ENCODE measurements at regions not wholly inside any gene's neighbourhood (a gene's known extent, or its start where the extent isn't known, plus 50 kb on each side); places are given as distances from the start of the nearest gene placed in this dataset.

GRCh38 chr2:6452702-6453481 is 412.8 kb downstream of the CMPK2 start:
- DNase-seq (ENCODE audit: low read depth, low spot score), result no peak

DNA sequence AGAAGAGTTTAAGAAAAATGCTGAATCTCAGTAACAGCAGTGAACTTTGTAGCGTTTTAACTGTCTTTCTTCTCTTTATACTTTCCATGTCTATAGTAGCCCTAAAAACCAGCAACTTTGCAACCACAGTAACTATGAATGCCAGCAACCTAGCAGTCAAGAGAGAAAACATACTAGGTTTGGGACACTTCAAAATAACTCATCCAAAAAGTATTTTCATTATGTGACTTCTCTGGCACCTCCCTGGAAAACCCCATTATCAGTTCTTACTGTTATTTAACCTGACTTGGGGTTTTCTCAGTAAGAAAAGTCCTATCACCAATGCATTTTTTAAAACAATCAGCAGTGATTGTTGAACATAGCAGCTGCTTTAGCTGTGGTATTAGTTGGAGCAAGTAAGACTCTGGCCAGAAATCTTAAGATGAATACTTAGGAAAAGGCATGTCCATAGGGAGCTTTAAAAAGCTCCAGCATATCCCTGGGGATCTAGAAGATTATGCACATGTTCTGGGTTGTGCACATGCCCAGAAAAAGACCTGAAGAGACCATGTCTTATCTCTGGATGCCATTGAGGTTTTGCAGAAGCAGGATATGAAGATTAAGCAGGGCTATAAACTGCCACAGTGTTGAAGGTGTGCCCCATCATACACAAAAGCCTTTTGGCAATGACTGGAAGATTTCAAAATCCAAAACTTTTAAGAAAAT is 411.3 kb downstream of the CMPK2 start:
- DNase-seq (ENCODE audit: low read depth, low spot score), result no peak

DNA sequence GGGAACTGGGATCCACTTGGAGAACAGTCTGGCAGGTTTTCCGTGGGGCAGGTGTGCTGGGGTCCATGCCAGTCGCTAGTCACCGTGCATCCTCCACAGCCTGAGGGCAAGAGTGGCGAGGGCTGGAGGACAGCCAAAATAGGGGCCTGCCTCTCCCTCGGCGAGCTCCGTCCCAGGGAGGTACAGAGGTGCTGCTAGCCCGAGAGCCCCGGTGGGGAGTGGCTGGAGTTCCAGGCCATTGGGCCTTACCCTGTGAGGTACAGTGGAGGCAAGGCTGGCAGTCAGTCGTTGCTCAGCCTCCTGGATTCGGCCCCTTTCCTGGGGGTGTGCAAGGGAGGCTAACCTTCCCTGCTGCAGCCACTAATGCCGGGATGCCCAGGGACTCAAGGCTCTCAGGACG is 406.6 kb downstream of the CMPK2 start:
- no peak for DNase-seq (ENCODE audit: low read depth, low spot score)

GRCh38 chr2:6470518-6470917 is 395.2 kb downstream of the CMPK2 start:
- DNase-seq (ENCODE audit: low read depth, low spot score), result no peak

DNA sequence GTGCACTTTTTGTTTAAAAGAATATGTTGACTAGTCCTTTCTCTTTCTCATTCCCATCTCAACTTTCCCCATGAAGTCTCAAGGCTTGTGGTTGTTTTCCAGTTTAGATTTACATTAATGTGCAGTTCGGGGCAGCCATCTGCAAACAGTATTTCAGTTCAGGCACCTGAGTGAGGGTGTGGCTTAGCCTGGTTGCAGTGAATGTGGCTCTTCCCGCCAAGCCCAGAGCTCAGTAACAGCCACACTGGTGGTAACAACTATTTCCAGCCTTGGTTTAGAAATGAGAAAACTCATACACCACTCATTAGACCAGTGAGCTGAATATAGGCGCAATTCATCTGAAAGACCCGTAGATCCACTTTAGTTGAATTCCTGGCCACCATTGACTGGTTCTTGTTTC is 394.3 kb downstream of the CMPK2 start:
- no peak for DNase-seq (ENCODE audit: low read depth, low spot score)

DNA sequence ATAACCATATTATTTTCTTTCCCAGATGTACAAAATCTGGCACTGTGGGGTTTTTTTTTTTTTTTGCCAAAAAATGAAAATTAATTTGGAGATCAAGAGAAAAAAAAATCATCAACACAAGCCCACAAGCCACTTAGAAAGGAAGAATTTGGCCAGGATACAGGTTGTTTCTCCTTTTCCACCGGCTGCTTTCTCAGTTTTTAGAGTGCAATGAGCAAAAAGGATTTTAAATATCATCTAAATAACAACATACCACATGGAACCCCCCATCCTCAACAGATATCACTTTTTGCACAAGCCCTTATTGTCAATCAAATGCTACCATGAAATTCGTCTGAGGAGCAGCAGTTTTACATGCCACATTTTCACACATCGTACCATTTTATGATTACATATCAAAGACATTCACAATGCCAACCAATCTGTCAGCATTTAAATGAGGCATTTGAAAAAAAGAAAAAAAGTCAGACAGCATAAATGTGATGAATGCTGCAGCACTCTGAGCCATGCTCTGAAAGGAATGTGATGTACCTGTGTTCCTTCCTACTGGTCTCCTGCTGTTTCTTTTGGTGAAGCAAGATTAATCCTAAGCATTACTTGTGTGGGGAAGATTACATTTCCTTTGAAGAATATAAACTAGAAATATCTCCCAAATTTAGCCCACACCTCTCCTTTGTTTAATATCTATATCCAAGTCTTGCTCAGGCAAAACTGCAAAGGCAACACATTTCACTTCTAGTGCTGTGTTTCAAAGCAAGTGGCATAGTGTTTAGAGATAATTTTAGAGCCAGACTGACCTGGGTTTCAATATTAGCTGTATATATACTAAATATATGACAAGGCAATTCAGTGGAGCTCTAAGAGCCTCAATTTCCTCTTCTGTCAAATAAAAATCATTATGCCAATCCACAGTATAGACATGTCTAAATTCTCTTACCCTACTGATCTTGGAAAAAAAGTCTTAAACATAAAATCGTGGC is 391.3 kb downstream of the CMPK2 start:
- DNase-seq (ENCODE audit: low read depth, low spot score), result no peak

- DNase-seq (ENCODE audit: low read depth, low spot score), result no peak
These were observed 390.4 kb downstream of the CMPK2 start for GRCh38 chr2:6475155-6475940.

DNA sequence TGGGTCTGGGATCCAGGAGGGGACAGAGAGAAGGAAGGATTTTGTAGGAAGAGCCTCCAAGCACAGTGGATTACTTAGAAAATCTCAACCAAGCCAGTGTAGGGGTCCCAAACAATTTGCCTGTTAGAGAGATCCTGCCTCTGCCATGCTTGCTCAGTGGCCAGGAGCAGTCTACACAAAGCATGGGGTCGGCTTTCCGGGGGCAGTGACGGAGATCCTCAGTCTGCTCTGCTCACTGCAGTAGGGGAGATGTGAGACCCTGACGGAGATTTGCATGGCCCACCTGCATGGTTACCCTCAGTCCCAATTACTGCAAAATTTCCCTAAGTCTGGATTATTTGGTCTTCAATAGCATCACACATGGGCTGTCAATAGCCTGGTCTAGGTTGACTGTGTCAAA is 385.2 kb downstream of the CMPK2 start:
- DNase-seq (ENCODE audit: low read depth, low spot score), result no peak

- DNase-seq (ENCODE audit: low read depth, low spot score), result no peak
These were observed 383.5 kb downstream of the CMPK2 start for GRCh38 chr2:6482256-6482655.

GRCh38 chr2:6487765-6488164 is 377.9 kb downstream of the CMPK2 start:
- DNase-seq (ENCODE audit: low read depth, low spot score), result no peak

- DNase-seq (ENCODE audit: low read depth, low spot score), result no peak
These were observed 373.1 kb downstream of the CMPK2 start for GRCh38 chr2:6492573-6492972.

DNA sequence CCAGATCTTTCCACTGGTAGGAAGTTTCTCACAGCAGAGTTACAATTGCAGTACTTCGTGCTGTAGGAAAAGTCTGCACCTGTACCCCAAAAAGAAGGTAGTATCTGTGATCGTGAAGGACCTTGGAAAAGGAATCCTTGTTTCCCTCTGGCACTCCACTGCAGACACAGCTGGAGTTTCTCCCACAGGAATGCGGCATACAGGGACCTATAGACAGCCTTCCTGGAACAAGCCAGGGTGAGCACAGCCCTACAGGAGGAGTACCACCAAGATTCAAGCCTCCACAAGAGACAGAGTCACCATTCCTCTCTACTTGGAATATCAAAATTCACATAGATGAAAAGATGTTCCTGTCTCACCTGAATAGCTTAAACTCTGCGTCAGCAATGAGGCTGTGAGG is 372.4 kb downstream of the CMPK2 start:
- DNase-seq (ENCODE audit: low read depth, low spot score), result no peak

- no peak for DNase-seq (ENCODE audit: low read depth, low spot score)
These were observed 372.0 kb downstream of the CMPK2 start for GRCh38 chr2:6493669-6494068.

GRCh38 chr2:6495466-6495865 is 370.2 kb downstream of the CMPK2 start:
- no peak for DNase-seq (ENCODE audit: low read depth, low spot score)

DNA sequence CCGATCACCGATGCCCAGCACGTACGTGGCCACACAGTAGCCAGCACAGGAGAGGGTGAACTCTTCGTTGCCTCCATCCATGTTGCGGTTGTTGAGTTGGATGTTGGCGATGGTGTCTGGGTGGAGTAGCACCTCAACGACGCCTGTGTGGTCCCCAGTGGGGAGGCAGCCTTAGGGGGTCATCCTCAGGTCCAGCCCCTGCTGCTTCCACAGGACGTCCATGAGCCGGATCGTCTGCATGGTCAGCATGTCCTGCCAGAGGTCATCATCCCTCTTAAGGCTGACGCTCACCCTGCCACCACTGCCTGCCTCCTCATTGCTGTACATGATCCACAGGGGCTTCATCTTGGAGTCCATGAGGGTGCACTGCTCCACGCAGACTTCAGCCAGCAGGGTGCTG is 369.3 kb downstream of the CMPK2 start:
- DNase-seq (ENCODE audit: low read depth, low spot score), result no peak

DNA sequence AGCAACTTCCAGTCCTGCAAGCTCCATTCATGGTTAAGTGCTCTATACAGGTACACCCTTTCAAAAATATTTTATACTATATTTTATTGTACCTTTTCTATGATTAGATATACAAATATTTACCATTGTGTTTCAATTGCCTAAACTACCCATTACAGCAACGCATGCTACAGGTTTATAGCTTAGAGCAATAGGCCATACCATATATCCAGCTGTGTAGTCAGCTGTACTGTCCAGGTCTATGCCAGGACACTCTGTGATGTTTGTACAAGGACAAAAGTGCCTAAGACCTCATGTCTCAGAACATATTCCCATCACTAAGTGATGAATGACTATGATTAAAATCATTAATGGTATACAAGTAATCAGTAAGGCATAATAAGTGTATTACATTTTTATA is 368.7 kb downstream of the CMPK2 start:
- no peak for DNase-seq (ENCODE audit: low read depth, low spot score)

DNA sequence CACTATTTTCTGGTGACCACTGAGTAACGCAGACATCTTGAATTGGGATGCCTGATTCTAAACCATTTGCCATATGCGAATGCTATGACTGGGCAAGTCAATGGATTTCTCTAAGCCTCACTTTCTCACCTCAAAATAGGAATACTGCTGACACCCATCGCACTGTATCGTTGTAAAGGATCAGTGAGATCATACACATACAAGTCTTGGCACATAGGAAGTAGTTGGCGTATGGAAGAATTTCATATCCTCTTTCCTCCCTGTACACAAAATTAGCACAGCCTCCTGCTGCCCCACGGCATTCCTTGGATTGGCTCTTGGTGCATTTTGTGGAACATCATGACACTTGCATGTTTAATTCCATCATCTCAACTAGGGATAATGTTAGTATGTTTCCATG is 366.9 kb downstream of the CMPK2 start:
- DNase-seq (ENCODE audit: low read depth, low spot score), result no peak

- DNase-seq (ENCODE audit: low read depth, low spot score), result no peak
These were observed 366.0 kb downstream of the CMPK2 start for GRCh38 chr2:6499691-6500090.

- DNase-seq (ENCODE audit: low read depth, low spot score), result no peak
These were observed 359.3 kb downstream of the CMPK2 start for GRCh38 chr2:6506361-6506794.

GRCh38 chr2:6506859-6507258 is 358.8 kb downstream of the CMPK2 start:
- no peak for DNase-seq (ENCODE audit: low read depth, low spot score)

GRCh38 chr2:6510532-6510931 is 355.2 kb downstream of the CMPK2 start:
- no peak for DNase-seq (ENCODE audit: low read depth, low spot score)
